ENCODE measurements at regions not wholly inside any gene's neighbourhood (a gene's known extent, or its start where the extent isn't known, plus 50 kb on each side); places are given as distances from the start of the nearest gene placed in this dataset.

DNA sequence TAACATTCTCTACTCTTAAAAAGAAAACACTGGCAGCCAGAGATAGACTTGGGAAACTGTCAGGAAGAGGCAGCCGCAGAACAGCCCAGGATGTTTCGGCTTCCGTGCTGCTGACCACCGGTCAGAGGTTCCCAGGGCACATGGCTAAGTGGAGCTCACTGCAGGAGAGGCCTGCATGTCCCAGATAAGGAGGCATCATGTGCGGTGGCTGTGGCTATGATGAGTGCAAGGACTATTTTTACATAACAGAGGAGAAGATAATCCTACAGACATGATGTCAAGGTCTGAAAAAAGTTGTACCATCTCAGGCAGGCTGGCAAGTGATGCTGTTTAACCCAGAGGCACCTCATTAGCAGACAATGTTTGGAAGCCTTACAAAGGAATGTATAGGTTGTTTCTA lies 252.3 kb downstream of the CYRIA start:
- peaks cover 0 to 14% of the 10 kb centered on the region in 2 donors for H3K4me1 ChIP-seq
- TF ChIP-seq, protein P1, sequence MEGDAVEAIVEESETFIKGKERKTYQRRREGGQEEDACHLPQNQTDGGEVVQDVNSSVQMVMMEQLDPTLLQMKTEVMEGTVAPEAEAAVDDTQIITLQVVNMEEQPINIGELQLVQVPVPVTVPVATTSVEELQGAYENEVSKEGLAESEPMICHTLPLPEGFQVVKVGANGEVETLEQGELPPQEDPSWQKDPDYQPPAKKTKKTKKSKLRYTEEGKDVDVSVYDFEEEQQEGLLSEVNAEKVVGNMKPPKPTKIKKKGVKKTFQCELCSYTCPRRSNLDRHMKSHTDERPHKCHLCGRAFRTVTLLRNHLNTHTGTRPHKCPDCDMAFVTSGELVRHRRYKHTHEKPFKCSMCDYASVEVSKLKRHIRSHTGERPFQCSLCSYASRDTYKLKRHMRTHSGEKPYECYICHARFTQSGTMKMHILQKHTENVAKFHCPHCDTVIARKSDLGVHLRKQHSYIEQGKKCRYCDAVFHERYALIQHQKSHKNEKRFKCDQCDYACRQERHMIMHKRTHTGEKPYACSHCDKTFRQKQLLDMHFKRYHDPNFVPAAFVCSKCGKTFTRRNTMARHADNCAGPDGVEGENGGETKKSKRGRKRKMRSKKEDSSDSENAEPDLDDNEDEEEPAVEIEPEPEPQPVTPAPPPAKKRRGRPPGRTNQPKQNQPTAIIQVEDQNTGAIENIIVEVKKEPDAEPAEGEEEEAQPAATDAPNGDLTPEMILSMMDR (IDR thresholded peaks at IDR 0.05): no peak
- H3K4me3 ChIP-seq: no peak overlapping the region
- H3K27me3 ChIP-seq: no peaks in the 10 kb centered on the region
- no peaks in the 10 kb centered on the region for H3K9me3 ChIP-seq
- H3K27ac ChIP-seq: peak overlapping the region; percentile 79 to 94
- H3K36me3 ChIP-seq: no peaks in the 10 kb centered on the region
- DNase-seq (ENCODE audit: low spot score): peak; percentile 70

DNA sequence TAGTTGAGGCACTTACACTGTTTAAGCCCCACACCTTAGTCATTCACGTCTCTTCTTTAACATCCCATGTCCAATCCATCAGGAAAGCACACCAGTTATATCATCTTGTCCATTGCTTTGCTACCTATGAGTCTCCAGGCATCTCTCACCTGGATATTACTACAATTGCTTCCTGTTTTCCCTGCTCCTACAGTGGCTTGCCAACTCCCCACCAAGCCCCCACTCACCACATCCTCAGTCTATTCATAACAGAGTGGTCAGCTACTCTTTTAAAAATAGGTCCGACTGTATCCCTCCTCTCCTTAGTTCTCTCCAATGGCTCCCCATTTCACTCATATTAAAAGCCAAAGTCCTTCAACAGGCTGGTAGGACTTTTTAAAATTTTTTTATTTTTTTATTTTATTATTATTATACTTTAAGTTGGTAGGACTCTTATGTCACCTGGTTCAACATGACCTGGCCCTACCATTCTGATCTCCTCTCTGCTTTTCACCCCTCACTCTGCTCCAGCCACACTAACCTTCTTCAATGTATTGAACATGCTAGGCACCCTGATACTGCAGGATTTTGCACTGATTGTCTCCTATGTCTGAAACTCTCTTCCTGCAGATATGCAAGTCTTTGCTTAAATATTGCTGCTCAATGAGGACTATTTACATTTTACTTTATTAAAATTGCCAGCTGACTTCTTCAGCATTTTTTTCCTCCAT lies 253.2 kb downstream of the CYRIA start:
- DNase-seq (ENCODE audit: low spot score): no peak
- TF ChIP-seq, protein P1 (IDR thresholded peaks at IDR 0.05): no peak
- peak overlapping the region; percentile 76 to 94 for H3K27ac ChIP-seq

DNA sequence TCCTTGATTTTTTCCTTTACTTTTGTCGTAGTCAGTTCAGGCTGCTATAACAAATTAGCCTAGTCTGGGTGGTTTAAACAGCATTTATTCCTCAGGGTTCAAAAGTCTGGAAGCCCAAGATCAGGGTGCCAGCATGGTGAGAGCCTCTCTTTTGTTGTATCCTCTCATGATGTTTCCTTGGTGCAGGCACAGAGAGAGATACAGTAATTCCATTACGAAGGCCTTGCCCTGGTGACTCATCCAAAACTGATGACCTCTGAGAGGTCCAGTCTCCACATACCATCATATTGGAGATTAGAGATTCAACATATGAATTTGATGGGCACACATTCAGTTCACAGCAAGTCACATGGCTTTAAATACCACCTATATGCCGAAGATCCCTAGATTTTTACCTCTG lies 253.8 kb downstream of the CYRIA start:
- Histone ChIP-seq H3K4me1 (peaks cover 0 to 27% of the 10 kb centered on the region in 2 donors), H3K4me3 (no peak overlapping the region), H3K9me3 (no peaks in the 10 kb centered on the region), H3K36me3 (no peaks in the 10 kb centered on the region), H3K27me3 (no peaks in the 10 kb centered on the region), H3K27ac (peak overlapping the region; percentile 76 to 94)
- no peak for DNase-seq (ENCODE audit: low spot score)
- TF ChIP-seq, protein P1 (IDR thresholded peaks at IDR 0.05): no peak

More for the DNA sequence above, 253.2 kb downstream of the CYRIA start:
- H3K4me3 ChIP-seq: no peak overlapping the region
- H3K9me3 ChIP-seq: no peaks in the 10 kb centered on the region
- H3K27me3 ChIP-seq: no peaks in the 10 kb centered on the region
- peaks cover 0 to 20% of the 10 kb centered on the region in 2 donors for H3K4me1 ChIP-seq
- H3K36me3 ChIP-seq: no peaks in the 10 kb centered on the region

DNA sequence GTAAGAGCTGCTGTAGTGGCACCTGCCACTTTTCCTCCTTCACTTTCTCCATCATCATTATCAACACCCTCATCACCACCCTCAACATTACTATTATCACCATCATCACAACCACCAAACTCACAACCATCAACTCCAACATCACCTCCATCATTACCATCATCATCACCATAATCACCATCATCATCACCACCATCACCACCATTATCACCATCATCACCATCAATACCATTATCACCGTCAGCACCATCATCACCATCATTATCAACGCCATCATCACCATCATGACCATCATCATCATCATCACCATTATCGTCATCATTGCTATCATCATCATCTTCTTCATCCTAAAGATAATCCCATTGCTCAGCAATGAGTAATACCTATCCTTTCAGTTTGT lies 255.8 kb downstream of the CYRIA start:
- Histone ChIP-seq H3K4me3 (no peak overlapping the region), H3K27me3 (no peaks in the 10 kb centered on the region), H3K4me1 (peaks cover 0 to 31% of the 10 kb centered on the region in 2 donors), H3K9me3 (no peaks in the 10 kb centered on the region), H3K36me3 (no peaks in the 10 kb centered on the region), H3K27ac (peak overlapping the region in 1 of 2 donors; percentile 19)
- TF ChIP-seq, protein P1 (IDR thresholded peaks at IDR 0.05): no peak
- DNase-seq (ENCODE audit: low spot score): no peak

DNA sequence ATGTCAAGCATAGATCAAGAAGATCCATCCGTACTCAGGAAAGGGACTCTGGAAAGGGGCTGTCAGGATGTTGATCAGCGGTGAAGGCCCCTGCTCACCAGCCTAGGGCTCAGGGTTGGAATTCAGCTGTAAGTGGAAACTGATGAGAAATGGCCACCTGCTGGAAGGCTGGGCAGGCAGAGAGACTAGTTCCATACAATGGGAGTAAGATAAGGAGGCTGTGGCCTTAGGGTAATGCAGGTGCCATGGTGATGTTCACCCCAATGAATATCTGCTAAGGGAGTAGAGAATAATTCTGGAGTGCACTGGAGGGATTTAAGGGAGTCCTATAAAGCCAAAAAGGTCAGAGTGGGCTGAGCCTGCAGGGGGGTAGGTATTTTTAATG lies 256.6 kb downstream of the CYRIA start:
- H3K27me3 ChIP-seq: no peaks in the 10 kb centered on the region
- DNase-seq (ENCODE audit: low spot score): no peak
- H3K9me3 ChIP-seq: no peaks in the 10 kb centered on the region
- H3K27ac ChIP-seq: no peak overlapping the region
- TF ChIP-seq, protein P1 (IDR thresholded peaks at IDR 0.05): no peak
- no peaks in the 10 kb centered on the region for H3K36me3 ChIP-seq
- H3K4me1 ChIP-seq: peaks cover 0 to 31% of the 10 kb centered on the region in 2 donors
- no peak overlapping the region for H3K4me3 ChIP-seq
